Nephron progenitor cell (in vitro differentiated cells): ENCODE measurements at regions not wholly inside any gene's neighbourhood (a gene's known extent, or its start where the extent isn't known, plus 50 kb on each side); places are given as distances from the start of the nearest gene placed in this dataset.

Experiments used
- DNase-seq: peaks from one replicate; pipeline ENCODE4 v3.0.0; 2021
- H3K27ac Mint-ChIP-seq: 2 replicates; pipeline ENCODE4 v1.8.0; 2021; ENCODE audit warnings: mild to moderate bottlenecking, moderate library complexity, mixed read lengths
- H3K27me3 Mint-ChIP-seq: 2 replicates; pipeline ENCODE4 v1.8.0; 2021; ENCODE audit warnings: mild to moderate bottlenecking, low read depth, mixed read lengths; ENCODE audit not compliant: poor library complexity
- H3K36me3 Mint-ChIP-seq: 2 replicates; pipeline ENCODE4 v1.8.0; 2021; ENCODE audit warnings: low read depth, mixed read lengths
- H3K4me1 Mint-ChIP-seq: 2 replicates; pipeline ENCODE4 v1.8.0; 2021; ENCODE audit warnings: mixed read lengths
- H3K4me3 Mint-ChIP-seq: 2 replicates; pipeline ENCODE4 v1.8.0; 2021; ENCODE audit warnings: mild to moderate bottlenecking, moderate library complexity, mixed read lengths
- H3K9me3 Mint-ChIP-seq: 2 replicates; pipeline ENCODE4 v1.8.0; 2021; ENCODE audit warnings: mild to moderate bottlenecking, moderate library complexity, mixed read lengths
- CTCF ChIP-seq: fragments of 200-600 bp; sonication (generic); IDR thresholded peaks from 2 replicates; pipeline ENCODE4 v1.5.0; 2021; ENCODE audit warnings: antibody characterized with exemption

- Mint-ChIP-seq H3K36me3 (no peaks in the 10 kb centered on the region), H3K27ac (no peak overlapping the region)
- no peak for TF ChIP-seq CTCF
Observed at GRCh38 chr2:180513389-180513788, 467.0 kb upstream of the UBE2E3 start.

GRCh38 chr2:180508458-180508857 lies 471.9 kb upstream of the UBE2E3 start:
- no peaks in the 10 kb centered on the region for H3K4me1 Mint-ChIP-seq
- H3K4me3 Mint-ChIP-seq, result no peak overlapping the region
- no peak for DNase-seq
- H3K27ac Mint-ChIP-seq, result no peak overlapping the region
- H3K36me3 Mint-ChIP-seq, result no peaks in the 10 kb centered on the region
- H3K9me3 Mint-ChIP-seq, result no peaks in the 10 kb centered on the region
- H3K27me3 Mint-ChIP-seq, result no peaks in the 10 kb centered on the region
- TF ChIP-seq CTCF, result no peak

More at GRCh38 chr2:180513389-180513788, 467.0 kb upstream of the UBE2E3 start:
- no peak overlapping the region for H3K4me3 Mint-ChIP-seq
- H3K27me3 Mint-ChIP-seq, result no peaks in the 10 kb centered on the region
- H3K4me1 Mint-ChIP-seq, result no peaks in the 10 kb centered on the region
- no peak for DNase-seq
- H3K9me3 Mint-ChIP-seq, result no peaks in the 10 kb centered on the region

DNA sequence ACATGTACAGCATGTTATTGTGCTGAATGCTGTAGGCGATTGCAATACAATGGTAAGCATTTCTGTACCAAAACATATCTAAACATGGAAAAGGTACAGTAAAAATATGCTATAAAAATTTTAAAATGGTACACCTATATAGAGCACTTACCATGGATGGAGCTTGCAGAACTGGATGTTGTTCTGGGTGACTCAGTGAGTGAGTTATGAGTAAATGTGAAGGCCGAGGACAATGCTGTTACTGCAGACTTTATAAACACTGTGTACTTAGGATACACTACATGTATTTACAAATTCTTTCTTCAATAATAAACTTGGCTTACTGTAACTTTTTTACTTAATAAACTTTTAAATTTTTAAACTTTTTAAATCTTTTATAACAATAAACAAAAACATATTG lies 473.4 kb upstream of the UBE2E3 start:
- Mint-ChIP-seq H3K36me3 (no peaks in the 10 kb centered on the region), H3K27me3 (no peaks in the 10 kb centered on the region), H3K27ac (no peak overlapping the region), H3K9me3 (no peaks in the 10 kb centered on the region), H3K4me3 (no peak overlapping the region), H3K4me1 (no peaks in the 10 kb centered on the region)
- no peak for TF ChIP-seq CTCF
- no peak for DNase-seq

- no peak overlapping the region for H3K4me3 Mint-ChIP-seq
- H3K27me3 Mint-ChIP-seq, result no peaks in the 10 kb centered on the region
- no peak overlapping the region for H3K27ac Mint-ChIP-seq
- no peak for DNase-seq
- no peaks in the 10 kb centered on the region for H3K36me3 Mint-ChIP-seq
- H3K9me3 Mint-ChIP-seq, result no peaks in the 10 kb centered on the region
- TF ChIP-seq CTCF, result no peak
- no peaks in the 10 kb centered on the region for H3K4me1 Mint-ChIP-seq
Observed at GRCh38 chr2:180505203-180505602, 475.2 kb upstream of the UBE2E3 start.

- TF ChIP-seq CTCF, result no peak
- Mint-ChIP-seq H3K4me3 (no peak overlapping the region), H3K36me3 (no peaks in the 10 kb centered on the region), H3K27me3 (peaks cover 2% of the 10 kb centered on the region), H3K27ac (no peak overlapping the region), H3K4me1 (no peaks in the 10 kb centered on the region), H3K9me3 (peaks cover 10% of the 10 kb centered on the region)
- DNase-seq, result no peak
Observed at GRCh38 chr2:180497621-180498152, 482.7 kb upstream of the UBE2E3 start.

GRCh38 chr2:180495606-180496005 lies 484.8 kb upstream of the UBE2E3 start:
- Mint-ChIP-seq H3K27me3 (peaks cover 2% of the 10 kb centered on the region), H3K4me1 (no peaks in the 10 kb centered on the region), H3K27ac (no peak overlapping the region), H3K9me3 (peaks cover 12% of the 10 kb centered on the region), H3K4me3 (no peak overlapping the region), H3K36me3 (no peaks in the 10 kb centered on the region)
- no peak for DNase-seq
- no peak for TF ChIP-seq CTCF
